Testis (tissue), 2 donors: ENCODE measurements at regions not wholly inside any gene's neighbourhood (a gene's known extent, or its start where the extent isn't known, plus 50 kb on each side); places are given as distances from the start of the nearest gene placed in this dataset.

Source experiments
- DNase-seq: peaks from one replicate; pipeline ENCODE4 v3.0.0-alpha.2; 2019
- H3K27ac ChIP-seq, 2 donors: fragments of 200-600 bp; sonication (generic); one replicate each; pipeline ENCODE4 v1.5.1; 2019
- H3K27me3 ChIP-seq: fragments of 200-600 bp; sonication (generic); one replicate; pipeline ENCODE4 v1.5.1; 2019
- H3K36me3 ChIP-seq: fragments of 200-600 bp; sonication (generic); one replicate; pipeline ENCODE4 v1.5.1; 2017; ENCODE audit warnings: low read depth; ENCODE audit errors: missing control alignments
- H3K4me1 ChIP-seq: fragments of 200-600 bp; sonication (generic); one replicate; pipeline ENCODE4 v1.5.1; 2019
- H3K4me3 ChIP-seq, 2 donors: fragments of 200-600 bp; sonication (generic); one replicate each; pipeline ENCODE4 v1.5.1; 2017 to 2019
- H3K9me3 ChIP-seq: fragments of 200-600 bp; sonication (generic); one replicate; pipeline ENCODE4 v1.5.1; 2017
- CTCF ChIP-seq, 3 experiments: fragments of 450-650 bp in 2 of 3; fragments of 200-600 bp in 1 of 3; sonication (generic) in 1 of 3; IDR thresholded peaks; one replicate each; pipeline ENCODE4 v1.5.1; 2016 to 2019; ENCODE audit warnings: antibody characterized with exemption in 3 of 3, mild to moderate bottlenecking in 2 of 3, moderate library complexity in 1 of 3
- POLR2A ChIP-seq: fragments of 450-650 bp; IDR thresholded peaks from one replicate; pipeline ENCODE4 v1.6.1; 2017; ENCODE audit warnings: antibody characterized with exemption, mild to moderate bottlenecking, moderate library complexity
- WGBS, 2 donors: methylation state at CpG; one replicate each; pipeline ENCODE4 v1.1.5; 2018; 5-methylcytosine and 5-hydroxymethylcytosine counted together
- intact Hi-C: fragments of 100-400 bp; cut with DNase I; formaldehyde crosslinking; loops from one replicate; pipeline ENCODE4 v1.15.1; 2023; ENCODE audit warnings: low total_unique reads

DNA sequence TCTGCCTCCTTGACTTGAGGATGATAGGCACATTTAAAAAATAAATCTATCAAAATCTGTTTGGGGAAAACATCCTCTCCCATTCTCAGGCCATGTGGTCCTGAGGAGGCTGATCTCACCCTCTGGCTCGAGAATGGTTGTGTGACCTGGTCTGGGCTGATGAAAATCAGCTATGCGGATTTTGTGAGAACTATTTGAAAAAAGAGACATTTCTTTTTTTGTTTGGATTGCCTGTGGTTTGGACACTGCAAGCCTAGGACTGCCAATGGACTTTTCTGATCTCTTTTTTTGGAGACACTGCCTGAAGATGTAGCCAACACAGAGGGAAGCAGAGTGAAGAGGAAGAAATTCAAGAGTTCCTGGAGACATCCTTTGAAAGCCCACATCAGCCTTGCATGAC lies 145.9 kb downstream of the HS3ST3B1 start:
- Histone ChIP-seq H3K36me3 (no peaks in the 10 kb centered on the region), H3K9me3 (no peaks in the 10 kb centered on the region), H3K27ac (no peak overlapping the region), H3K4me3 (no peak overlapping the region), H3K4me1 (no peaks in the 10 kb centered on the region), H3K27me3 (no peaks in the 10 kb centered on the region)
- 72 to 83% methylated on average over 2 of the region's 2 CpGs for WGBS, 2 donors
- TF ChIP-seq CTCF (IDR thresholded peaks at IDR 0.05) (no peak), POLR2A (no peak)
- intact Hi-C loops, result no loop called here
- no peak for DNase-seq

DNA sequence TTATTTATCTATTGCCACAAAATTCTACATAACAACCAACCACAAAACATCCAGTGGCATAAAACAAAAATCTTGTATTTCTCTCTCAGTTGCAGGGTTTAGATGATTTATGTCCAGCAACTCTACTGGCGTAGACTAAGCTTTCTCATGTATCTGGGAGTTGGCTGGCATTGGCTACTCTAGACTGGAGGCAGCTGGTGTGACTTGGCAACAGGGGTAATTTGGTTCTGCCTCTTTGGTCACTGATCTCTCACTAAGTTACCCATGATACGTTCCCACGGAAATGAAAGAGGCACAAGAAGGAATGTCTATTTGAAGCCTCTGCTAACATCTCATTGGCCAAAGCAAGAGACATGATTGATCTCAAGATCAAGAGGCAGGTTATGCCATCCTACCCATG lies 144.0 kb downstream of the HS3ST3B1 start:
- TF ChIP-seq CTCF (IDR thresholded peaks at IDR 0.05) (no peak), POLR2A (no peak)
- Histone ChIP-seq H3K9me3 (no peaks in the 10 kb centered on the region), H3K27ac (no peak overlapping the region), H3K4me1 (no peaks in the 10 kb centered on the region), H3K27me3 (no peaks in the 10 kb centered on the region), H3K4me3 (no peak overlapping the region), H3K36me3 (no peaks in the 10 kb centered on the region)
- no peak for DNase-seq
- intact Hi-C loops, result no loop called here
- WGBS, 2 donors, result 96 to 99% methylated on average over 3 of the region's 3 CpGs

- no peaks in the 10 kb centered on the region for H3K36me3 ChIP-seq
- no peak overlapping the region for H3K27ac ChIP-seq
- no peak for DNase-seq
- H3K4me3 ChIP-seq, result no peak overlapping the region
- H3K27me3 ChIP-seq, result no peaks in the 10 kb centered on the region
- WGBS, 2 donors, result 56 to 62% methylated on average over 4 of the region's 4 CpGs
- no peaks in the 10 kb centered on the region for H3K9me3 ChIP-seq
- intact Hi-C loops, result no loop called here
- H3K4me1 ChIP-seq, result no peaks in the 10 kb centered on the region
- TF ChIP-seq POLR2A (no peak), CTCF (IDR thresholded peaks at IDR 0.05) (no peak)
These were observed 142.1 kb downstream of the HS3ST3B1 start for GRCh38 chr17:14442798-14443528.

- no peaks in the 10 kb centered on the region for H3K9me3 ChIP-seq
- no peaks in the 10 kb centered on the region for H3K27me3 ChIP-seq
- no peak for TF ChIP-seq CTCF (IDR thresholded peaks at IDR 0.05)
- no peak for TF ChIP-seq POLR2A
- no peak overlapping the region for H3K27ac ChIP-seq
- H3K36me3 ChIP-seq, result no peaks in the 10 kb centered on the region
- H3K4me3 ChIP-seq, result no peak overlapping the region
- no peaks in the 10 kb centered on the region for H3K4me1 ChIP-seq
- no peak for DNase-seq
- intact Hi-C loops, result no loop called here
- 81 to 92% methylated on average over 4 of the region's 4 CpGs for WGBS, 2 donors
These were observed 136.3 kb downstream of the HS3ST3B1 start for GRCh38 chr17:14437176-14437575.

- 86 to 91% methylated on average over 4 of the region's 4 CpGs for WGBS, 2 donors
- DNase-seq, result no peak
- intact Hi-C loops, result no loop called here
- H3K4me1 ChIP-seq, result no peaks in the 10 kb centered on the region
- no peaks in the 10 kb centered on the region for H3K27me3 ChIP-seq
- TF ChIP-seq POLR2A (no peak), CTCF (IDR thresholded peaks at IDR 0.05) (no peak)
- H3K4me3 ChIP-seq, result no peak overlapping the region
- no peaks in the 10 kb centered on the region for H3K36me3 ChIP-seq
- H3K27ac ChIP-seq, result no peak overlapping the region
- H3K9me3 ChIP-seq, result no peaks in the 10 kb centered on the region
These were observed 135.4 kb downstream of the HS3ST3B1 start for GRCh38 chr17:14436266-14436665.
